ES-I3 (cell line): ENCODE measurements at regions not wholly inside any gene's neighbourhood (a gene's known extent, or its start where the extent isn't known, plus 50 kb on each side); places are given as distances from the start of the nearest gene placed in this dataset.
"Not testable (repeated sequence)": the region's sequence is repeated elsewhere in the genome, so short reads cannot be mapped to it uniquely, and the experiment has no call there.

Experiments used
- H3K36me3 ChIP-seq: 2 replicates; pipeline ENCODE4 v1.6.1; 2013; ENCODE audit warnings: mild to moderate bottlenecking, low read length, control low read depth, moderate library complexity; ENCODE audit not compliant: insufficient read depth
- H3K4me1 ChIP-seq: 2 replicates; pipeline ENCODE4 v1.6.1; 2013; ENCODE audit warnings: mild to moderate bottlenecking, control low read depth, low read length; ENCODE audit not compliant: insufficient read depth
- H3K9ac ChIP-seq: 2 replicates; pipeline ENCODE4 v1.6.1; 2013; ENCODE audit warnings: low read depth, mild to moderate bottlenecking, low read length, moderate library complexity
- H3K9me3 ChIP-seq: 2 replicates; pipeline ENCODE4 v1.6.1; 2013; ENCODE audit warnings: mild to moderate bottlenecking, low read length, moderate library complexity; ENCODE audit not compliant: control insufficient read depth, insufficient read depth

DNA sequence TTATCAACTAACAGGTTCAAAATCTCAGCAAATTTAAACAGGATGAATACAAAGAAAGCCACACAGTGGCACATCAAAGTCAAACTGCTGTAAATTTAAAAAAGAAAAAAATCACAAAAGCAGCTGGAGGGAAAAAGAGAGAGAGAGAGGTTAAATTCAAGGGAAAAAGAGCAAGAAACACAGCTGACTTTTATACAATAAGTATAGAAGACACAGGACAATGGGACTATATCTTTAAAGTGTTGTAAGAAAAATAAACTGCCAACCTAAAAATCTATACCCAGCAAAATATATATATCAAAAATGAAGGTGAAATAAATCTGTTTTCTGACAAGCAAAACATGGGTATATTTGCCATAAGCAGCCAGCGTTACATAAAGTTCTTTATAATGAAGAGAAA lies 261.5 kb downstream of the TLE1 start:
- H3K9ac ChIP-seq: no peak overlapping the region
- peaks cover 7% of the 10 kb centered on the region for H3K9me3 ChIP-seq
- no peaks in the 10 kb centered on the region for H3K36me3 ChIP-seq
- no peaks in the 10 kb centered on the region for H3K4me1 ChIP-seq

DNA sequence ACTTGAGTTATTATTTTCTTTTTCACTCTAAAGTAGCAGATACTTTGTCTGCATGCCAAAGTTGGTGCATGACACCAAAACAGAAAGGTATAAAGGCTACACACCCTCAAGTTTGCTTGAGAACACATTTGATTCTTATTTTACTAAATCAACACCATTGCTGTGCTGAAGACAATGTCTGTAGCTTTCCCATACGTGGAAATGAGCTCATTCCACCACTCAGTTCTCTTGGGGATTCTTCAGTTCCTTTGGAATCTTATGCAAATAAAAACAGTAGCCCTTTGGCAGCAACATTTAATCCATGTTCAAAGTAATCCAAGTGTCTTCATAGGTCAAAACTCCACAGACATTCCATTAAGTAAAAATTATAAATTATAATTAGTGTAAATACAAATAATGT lies 264.9 kb downstream of the TLE1 start:
- Histone ChIP-seq H3K9me3 (peaks cover 3% of the 10 kb centered on the region; the same call in 1 of the 2 replicates), H3K9ac (no peak overlapping the region), H3K4me1 (no peaks in the 10 kb centered on the region), H3K36me3 (no peaks in the 10 kb centered on the region)

DNA sequence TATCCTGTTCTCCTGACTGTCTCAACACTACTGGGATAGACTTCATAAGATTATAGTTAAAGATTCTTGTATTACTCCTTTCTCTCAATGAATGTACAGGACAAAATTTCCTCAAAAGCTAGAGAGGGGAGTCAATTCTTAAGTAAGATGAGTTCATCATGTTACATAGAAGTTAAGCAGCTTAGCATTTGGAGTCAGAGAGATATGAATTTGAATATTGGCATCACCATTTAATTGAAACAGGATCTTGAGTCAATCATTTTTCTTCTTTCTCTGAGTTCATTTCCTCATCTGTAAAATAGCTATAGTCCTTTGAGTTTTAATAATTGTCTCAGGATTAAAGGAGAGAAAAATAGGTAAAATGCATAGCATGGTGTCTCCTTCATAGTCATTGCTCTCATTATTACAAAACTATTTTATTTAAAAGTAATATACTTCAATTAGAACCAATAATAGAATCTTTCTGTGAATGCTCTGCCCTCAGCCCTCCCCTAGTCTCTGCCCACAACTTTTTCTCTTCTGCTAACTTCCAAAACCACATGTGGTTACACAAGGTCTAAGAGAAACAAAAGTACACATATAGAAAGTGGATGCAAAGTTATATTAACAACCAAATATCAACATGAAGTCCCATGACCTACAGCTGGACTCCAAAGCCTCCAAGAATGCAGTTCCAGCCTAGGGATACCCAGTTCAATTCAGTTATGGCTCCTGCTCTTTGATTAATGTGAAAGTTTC lies 265.6 kb downstream of the TLE1 start:
- Histone ChIP-seq H3K4me1 (no peaks in the 10 kb centered on the region), H3K9me3 (no peaks in the 10 kb centered on the region; the same call in 1 of the 2 replicates), H3K9ac (no peak overlapping the region), H3K36me3 (no peaks in the 10 kb centered on the region)

DNA sequence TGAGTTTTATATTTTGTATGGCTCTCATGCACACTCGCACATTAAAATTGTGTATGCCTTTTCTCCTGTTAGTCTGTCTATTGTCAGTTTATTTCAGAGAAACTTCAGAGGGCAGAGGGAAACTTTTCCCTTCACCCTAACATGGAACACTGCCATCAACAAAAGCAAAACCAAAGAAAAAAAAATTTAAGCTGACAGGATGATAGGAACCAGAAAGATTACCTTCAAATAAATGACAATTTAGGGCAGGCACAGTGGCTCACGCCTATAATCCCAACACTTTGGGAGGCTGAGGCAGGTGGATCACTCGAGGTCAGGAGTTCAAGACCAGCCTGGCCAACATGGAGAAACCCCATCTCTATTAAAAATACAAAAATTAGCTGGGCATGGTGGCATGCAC lies 268.3 kb downstream of the TLE1 start:
- H3K36me3 ChIP-seq, H3K9me3 ChIP-seq, H3K9ac ChIP-seq, H3K4me1 ChIP-seq: not testable (repeated sequence)

DNA sequence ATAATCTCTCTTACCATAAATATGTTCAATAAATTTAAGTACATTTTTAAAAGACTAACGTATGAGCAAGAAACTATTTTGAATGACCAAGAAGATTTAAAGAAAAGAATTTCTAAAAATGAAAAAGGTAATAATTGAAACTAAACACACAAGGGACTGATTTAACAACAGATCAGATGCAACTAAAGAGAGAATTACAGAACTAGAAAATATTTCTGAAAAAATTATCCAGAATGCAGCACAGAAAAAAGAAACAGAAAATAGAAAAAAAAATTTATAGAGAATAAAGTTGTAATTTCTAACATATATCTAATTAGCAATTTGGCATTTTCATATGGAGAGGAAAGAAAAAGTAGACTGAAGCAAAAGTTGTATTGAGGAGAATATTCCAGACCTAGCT lies 269.3 kb downstream of the TLE1 start:
- Histone ChIP-seq H3K36me3 (no peaks in the 10 kb centered on the region), H3K9ac (no peak overlapping the region), H3K4me1 (no peaks in the 10 kb centered on the region), H3K9me3 (no peaks in the 10 kb centered on the region)

DNA sequence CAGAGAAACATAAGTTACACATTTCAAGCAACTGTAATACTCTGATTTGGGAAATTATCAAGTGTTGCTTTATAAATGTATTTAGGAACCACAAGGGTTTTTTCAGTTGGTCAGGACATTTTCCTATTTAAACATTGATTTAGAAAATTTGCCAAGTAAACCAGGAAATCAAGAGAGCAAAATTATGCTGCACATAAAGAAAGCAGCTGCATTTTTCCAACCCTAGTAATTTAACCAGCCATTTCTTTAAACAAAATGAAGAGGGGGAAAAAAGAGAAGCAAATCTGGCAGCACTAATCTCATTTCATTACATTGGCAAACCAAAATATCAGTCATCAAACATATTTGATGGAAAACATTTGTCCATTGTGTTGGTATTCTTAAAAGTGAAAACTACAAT lies 271.4 kb downstream of the TLE1 start:
- Histone ChIP-seq H3K9me3 (no peaks in the 10 kb centered on the region), H3K36me3 (no peaks in the 10 kb centered on the region), H3K9ac (no peak overlapping the region), H3K4me1 (no peaks in the 10 kb centered on the region)

DNA sequence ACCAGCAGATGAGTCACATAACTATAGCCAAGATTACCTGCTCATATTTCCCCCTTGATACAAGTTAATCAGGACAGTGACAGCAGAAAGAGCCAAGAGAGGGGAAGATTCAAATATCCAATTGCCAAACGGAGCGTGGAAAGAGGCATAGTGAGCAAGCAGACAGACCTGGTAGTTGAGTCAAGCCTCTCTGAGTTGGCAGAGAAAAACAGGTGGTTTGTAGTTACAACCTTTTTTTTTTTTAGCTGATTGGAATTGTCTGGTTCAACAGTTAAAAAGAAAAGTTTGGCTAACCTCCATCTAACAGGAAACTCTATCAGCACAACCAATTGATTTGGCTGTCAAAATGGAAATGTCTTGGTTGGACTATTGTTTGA lies 272.1 kb downstream of the TLE1 start:
- H3K9ac ChIP-seq: no peak overlapping the region
- no peaks in the 10 kb centered on the region for H3K9me3 ChIP-seq
- H3K4me1 ChIP-seq: no peaks in the 10 kb centered on the region
- H3K36me3 ChIP-seq: no peaks in the 10 kb centered on the region

DNA sequence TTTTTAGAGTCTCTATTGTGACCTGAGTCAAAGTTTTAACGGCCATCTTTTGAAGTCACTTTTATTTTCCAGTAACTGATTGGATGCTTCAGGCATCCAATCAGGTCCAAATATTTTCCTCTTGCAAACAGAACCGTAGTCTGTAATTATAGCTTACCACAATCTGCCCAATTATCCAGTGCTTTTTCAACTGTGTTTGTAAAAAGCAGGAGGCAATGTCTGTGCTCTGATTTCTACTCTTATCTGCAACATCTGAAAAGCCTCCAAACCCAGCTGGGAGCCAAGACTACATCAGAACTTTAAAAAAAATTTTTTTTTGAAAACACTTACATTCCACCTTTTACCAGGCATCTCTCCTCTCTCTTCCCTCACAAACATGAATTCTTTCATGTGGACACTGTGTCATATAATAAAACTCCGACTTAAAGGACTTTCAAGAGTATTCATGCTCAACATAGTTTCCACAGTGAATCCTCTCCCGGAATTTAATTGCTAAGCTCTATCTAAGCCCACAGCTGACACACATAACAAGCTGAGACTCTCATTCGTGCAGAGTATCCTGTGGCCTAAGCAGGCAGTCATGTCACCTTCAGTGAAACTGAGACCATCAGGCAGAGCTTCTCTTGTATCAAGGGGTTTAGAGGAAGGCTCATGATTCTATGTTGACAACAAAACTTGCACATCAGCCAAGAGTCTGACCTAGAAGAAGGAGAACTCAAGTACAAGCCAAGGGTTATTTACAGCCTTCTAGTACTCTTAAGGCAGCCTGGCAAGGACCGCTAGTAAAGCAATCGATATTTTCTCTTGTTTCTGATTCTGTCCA lies 272.7 kb downstream of the TLE1 start:
- H3K36me3 ChIP-seq: no peaks in the 10 kb centered on the region
- H3K9ac ChIP-seq: no peak overlapping the region
- H3K9me3 ChIP-seq: no peaks in the 10 kb centered on the region
- no peaks in the 10 kb centered on the region for H3K4me1 ChIP-seq

DNA sequence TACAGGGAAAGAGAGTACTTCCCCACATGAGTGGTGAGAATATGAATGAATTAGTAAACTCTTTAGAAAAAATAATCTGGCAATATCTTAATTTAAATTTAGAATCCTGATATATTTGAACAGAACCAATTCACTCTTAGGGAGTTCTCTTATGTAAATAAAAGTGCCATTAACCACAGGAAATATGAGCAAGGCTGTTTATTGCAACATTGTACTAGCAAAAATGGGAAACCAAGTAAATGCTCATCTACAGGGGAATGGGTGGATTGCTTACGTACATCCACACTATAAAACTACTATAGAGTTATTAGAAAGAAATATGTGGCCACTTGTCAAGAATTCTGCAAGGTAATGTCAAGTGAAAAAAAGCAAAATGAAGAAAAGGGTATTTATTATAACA lies 274.5 kb downstream of the TLE1 start:
- H3K9me3 ChIP-seq: no peaks in the 10 kb centered on the region
- no peaks in the 10 kb centered on the region for H3K4me1 ChIP-seq
- no peaks in the 10 kb centered on the region for H3K36me3 ChIP-seq
- no peak overlapping the region for H3K9ac ChIP-seq

DNA sequence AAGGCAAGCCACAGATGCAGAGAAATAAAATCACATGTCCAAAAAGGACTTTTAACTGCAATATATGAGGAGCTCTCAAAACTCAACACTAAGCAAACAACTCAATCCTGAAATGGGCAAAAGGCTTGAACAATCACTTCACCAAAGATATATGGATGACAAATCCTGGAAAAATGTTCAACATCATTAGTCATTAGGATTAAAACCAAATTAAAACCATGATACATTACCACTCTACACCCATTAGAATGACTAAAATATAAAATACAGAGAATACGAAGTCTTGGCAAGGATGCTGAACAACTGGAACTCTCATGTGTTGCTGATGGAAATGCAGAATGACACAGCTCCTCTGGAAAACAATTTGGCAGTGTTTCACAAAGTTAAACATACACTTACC lies 277.4 kb downstream of the TLE1 start:
- Histone ChIP-seq H3K36me3 (no peaks in the 10 kb centered on the region), H3K9me3 (no peaks in the 10 kb centered on the region), H3K9ac (no peak overlapping the region), H3K4me1 (no peaks in the 10 kb centered on the region)

DNA sequence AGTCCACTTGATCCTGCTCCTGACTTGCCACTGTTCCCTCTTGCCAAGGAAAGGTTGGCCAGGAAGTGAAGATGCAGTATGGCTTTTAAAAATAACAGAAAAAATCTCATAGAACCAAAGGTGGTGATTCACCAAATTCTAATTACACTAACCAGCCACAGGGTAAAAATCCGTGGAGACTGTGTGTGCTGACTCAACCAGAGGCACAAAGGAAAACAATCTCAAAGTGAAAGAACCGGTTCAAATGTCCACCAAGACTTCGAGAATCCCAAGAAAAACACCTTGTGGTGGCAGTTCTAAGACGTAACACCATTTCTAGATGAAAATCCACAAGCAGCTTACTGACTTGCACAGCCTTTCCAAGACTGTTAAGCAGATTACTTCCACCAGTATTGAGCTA lies 279.1 kb downstream of the TLE1 start:
- Histone ChIP-seq H3K9ac (no peak overlapping the region), H3K36me3 (no peaks in the 10 kb centered on the region), H3K4me1 (no peaks in the 10 kb centered on the region), H3K9me3 (no peaks in the 10 kb centered on the region)

DNA sequence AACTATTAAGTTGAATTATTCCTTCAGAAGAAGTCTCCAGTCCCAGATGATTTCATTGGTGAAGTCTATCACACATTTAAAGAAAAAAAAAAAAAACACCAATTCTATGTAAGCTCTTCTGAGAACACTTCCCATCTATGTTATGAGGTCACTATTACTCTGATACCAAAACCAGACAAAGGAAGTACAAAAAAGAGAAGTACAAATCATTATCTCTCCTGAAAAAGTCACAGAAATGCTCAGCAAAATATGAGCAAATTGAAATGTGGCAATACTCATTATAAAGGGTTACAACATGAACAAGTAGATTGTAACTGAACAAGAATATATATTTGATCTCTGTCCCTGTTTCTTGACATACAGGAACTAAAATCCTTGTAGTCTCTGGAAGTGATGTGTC lies 280.4 kb downstream of the TLE1 start:
- Histone ChIP-seq H3K4me1 (no peaks in the 10 kb centered on the region), H3K9me3 (no peaks in the 10 kb centered on the region), H3K36me3 (no peaks in the 10 kb centered on the region), H3K9ac (no peak overlapping the region)

DNA sequence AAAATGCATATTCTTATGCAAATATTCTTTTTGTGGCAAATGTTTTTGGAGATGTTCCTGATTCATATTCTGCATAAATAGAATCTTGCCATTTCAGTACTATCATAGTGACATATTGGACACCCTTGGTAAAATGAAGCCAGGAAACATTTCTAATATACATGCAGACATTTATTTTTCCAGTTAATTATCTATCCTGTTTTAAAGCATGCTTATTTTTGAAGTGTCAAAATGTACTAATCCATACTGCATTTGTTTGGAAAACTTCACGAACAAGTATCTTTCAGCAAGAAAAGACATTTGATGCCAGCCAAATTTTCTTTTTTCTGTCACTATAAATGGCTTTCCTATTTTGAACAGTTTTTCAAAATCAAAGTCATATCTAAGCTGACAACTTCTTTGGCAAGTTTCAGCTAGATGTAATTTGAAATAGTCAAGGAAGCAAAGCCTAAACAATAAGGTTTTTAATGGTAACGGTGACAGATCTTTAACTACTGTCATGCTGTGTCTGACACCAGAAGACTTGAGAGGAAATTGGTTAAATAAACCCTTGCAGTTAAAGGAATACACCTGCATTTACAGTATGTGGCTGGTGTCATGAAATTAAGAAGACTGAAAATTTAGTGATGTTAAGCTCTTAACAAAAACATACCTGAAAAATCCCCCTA lies 284.3 kb downstream of the TLE1 start:
- Histone ChIP-seq H3K4me1 (no peaks in the 10 kb centered on the region), H3K9ac (no peak overlapping the region), H3K36me3 (no peaks in the 10 kb centered on the region), H3K9me3 (no peaks in the 10 kb centered on the region)

DNA sequence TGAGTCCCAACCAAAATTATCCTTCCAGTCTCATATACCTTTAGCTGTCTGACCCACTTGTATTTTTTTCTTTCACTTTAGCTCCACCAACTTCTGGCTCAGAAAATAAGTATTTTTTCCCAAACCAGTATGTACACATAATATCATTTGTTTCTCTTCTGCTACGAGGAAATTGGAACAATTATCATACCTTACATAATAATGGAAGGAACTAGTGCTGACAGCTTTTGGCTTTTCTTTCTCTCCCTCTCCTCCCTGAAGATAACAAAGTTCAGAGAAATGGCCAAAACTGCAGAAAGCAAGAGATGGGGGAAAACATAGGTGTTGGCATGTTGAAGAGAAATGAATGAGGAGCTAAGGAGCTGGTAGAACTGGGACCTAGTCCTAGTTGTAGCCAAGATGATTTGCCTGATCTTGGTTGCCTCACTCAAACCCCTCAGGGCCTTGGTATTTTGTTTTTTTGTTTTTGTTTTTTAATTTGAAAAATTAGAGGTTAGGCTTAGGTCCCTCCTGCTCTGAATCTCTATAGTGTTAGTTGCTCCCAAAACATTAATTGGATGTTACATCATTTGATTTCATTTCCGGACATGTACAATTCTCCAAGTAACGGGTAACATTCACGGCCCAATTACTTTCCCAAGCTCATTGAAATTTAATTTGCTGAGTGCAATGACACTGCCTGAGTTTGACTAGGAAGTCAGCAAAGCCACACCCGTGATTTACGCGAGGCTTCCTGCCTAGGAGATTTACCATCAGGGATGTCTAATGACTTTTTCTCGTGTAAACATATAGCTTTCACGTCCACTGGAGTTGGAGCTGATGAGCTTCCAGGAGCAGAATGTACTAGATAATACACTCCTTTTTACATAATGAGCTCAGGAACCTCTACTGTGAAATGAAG lies 291.6 kb downstream of the TLE1 start:
- Histone ChIP-seq H3K9me3 (no peaks in the 10 kb centered on the region), H3K9ac (no peak overlapping the region), H3K4me1 (no peaks in the 10 kb centered on the region), H3K36me3 (no peaks in the 10 kb centered on the region)
